DND-41 (cell line): ENCODE measurements at regions not wholly inside any gene's neighbourhood (a gene's known extent, or its start where the extent isn't known, plus 50 kb on each side); places are given as distances from the start of the nearest gene placed in this dataset.

Experiments used
- ATAC-seq: fragments of 200-7000 bp; cut with Tn5 transposase; 3 replicates; pipeline ENCODE4 v1.9.1; 2021; ENCODE audit warnings: low read depth; ENCODE audit not compliant: insufficient read depth
- DNase-seq: peaks from one replicate; pipeline ENCODE4 v3.0.0-alpha.2; 2020
- H2AFZ ChIP-seq: 2 replicates; pipeline ENCODE4 v1.6.0; 2012; ENCODE audit warnings: low read depth, low read length
- H3K27ac ChIP-seq: 2 replicates; pipeline ENCODE4 v1.5.1; 2012; ENCODE audit warnings: low read length, inconsistent platforms
- H3K27me3 ChIP-seq: fragments of 200-600 bp; sonication (generic); 2 replicates; pipeline ENCODE4 v1.6.0; 2012; ENCODE audit warnings: low read length, mild to moderate bottlenecking, inconsistent platforms; ENCODE audit not compliant: insufficient read depth, poor library complexity
- H3K36me3 ChIP-seq: 2 replicates; pipeline ENCODE4 v1.5.1; 2012; ENCODE audit warnings: low read length, inconsistent platforms; ENCODE audit not compliant: insufficient read depth
- H3K4me1 ChIP-seq: 2 replicates; pipeline ENCODE4 v1.5.1; 2012; ENCODE audit warnings: mild to moderate bottlenecking, low read length; ENCODE audit not compliant: insufficient read depth
- H3K4me2 ChIP-seq: 2 replicates; pipeline ENCODE4 v1.6.0; 2012; ENCODE audit warnings: mild to moderate bottlenecking, moderate library complexity, low read length, inconsistent platforms; ENCODE audit not compliant: insufficient read depth
- H3K4me3 ChIP-seq, 2 experiments: fragments of 200-600 bp in 1 of 2; shearing (Covaris generic) in 1 of 2; 2 replicates each; pipeline ENCODE4 v1.5.1; 2012 to 2016; ENCODE audit warnings: inconsistent platforms in 2 of 2, low read length in 2 of 2, mild to moderate bottlenecking in 2 of 2, low read depth in 1 of 2, moderate library complexity in 1 of 2
- H3K79me2 ChIP-seq: 2 replicates; pipeline ENCODE4 v1.6.0; 2012; ENCODE audit warnings: low read length, inconsistent platforms; ENCODE audit not compliant: insufficient read depth
- H3K9ac ChIP-seq: 2 replicates; pipeline ENCODE4 v1.6.0; 2012; ENCODE audit warnings: low read depth, mild to moderate bottlenecking, inconsistent platforms, low read length, moderate library complexity
- H3K9me3 ChIP-seq: 2 replicates; pipeline ENCODE4 v1.5.1; 2012; ENCODE audit warnings: low read length, moderate library complexity, mild to moderate bottlenecking, inconsistent platforms; ENCODE audit not compliant: insufficient read depth, severe bottlenecking
- H4K20me1 ChIP-seq: 2 replicates; pipeline ENCODE4 v1.6.0; 2012; ENCODE audit warnings: low read length; ENCODE audit not compliant: insufficient read depth
- EZH2 ChIP-seq: IDR thresholded peaks from 3 replicates; pipeline ENCODE4 v1.6.1; 2012; ENCODE audit warnings: borderline replicate concordance, low read depth, mild to moderate bottlenecking, moderate library complexity, low read length, inconsistent platforms; ENCODE audit not compliant: severe bottlenecking
- TF ChIP-seq, protein P1 (sequence below): IDR thresholded peaks from 2 replicates; pipeline ENCODE4 v1.5.1; 2012; ENCODE audit warnings: borderline replicate concordance, low read length, moderate library complexity, mild to moderate bottlenecking; ENCODE audit not compliant: poor library complexity, severe bottlenecking; ENCODE audit errors: extremely low read depth

DNA sequence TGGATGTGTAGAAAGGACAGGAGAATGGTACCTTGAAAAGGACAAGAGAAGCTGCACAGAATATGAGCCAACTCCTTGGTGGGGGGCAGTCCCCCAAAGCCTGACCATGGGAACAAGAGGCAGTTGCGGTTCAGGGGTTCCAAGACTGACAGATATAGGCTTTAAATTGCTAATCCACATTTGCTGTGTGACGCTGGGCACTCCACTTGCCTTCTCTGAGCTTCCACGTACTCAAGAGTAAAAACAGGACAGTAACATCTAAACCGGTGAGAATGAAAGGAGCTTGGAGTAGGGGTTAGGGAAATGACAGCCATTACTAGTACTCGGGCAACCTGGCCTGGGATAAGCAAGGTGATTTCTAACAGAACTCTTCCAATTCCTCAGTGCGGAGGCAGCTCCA, 57.9 kb upstream of the LRFN2 start:
- Histone ChIP-seq H3K4me2 (no peak overlapping the region), H3K9me3 (no peaks in the 10 kb centered on the region), H3K27me3 (peaks cover 22% of the 10 kb centered on the region), H3K9ac (no peak overlapping the region), H3K4me3 (no peak overlapping the region), H3K27ac (no peak overlapping the region), H3K4me1 (peaks cover 15% of the 10 kb centered on the region), H2AFZ (no peak overlapping the region), H3K36me3 (no peaks in the 10 kb centered on the region), H4K20me1 (no peaks in the 10 kb centered on the region), H3K79me2 (no peaks in the 10 kb centered on the region)
- TF ChIP-seq, protein P1, sequence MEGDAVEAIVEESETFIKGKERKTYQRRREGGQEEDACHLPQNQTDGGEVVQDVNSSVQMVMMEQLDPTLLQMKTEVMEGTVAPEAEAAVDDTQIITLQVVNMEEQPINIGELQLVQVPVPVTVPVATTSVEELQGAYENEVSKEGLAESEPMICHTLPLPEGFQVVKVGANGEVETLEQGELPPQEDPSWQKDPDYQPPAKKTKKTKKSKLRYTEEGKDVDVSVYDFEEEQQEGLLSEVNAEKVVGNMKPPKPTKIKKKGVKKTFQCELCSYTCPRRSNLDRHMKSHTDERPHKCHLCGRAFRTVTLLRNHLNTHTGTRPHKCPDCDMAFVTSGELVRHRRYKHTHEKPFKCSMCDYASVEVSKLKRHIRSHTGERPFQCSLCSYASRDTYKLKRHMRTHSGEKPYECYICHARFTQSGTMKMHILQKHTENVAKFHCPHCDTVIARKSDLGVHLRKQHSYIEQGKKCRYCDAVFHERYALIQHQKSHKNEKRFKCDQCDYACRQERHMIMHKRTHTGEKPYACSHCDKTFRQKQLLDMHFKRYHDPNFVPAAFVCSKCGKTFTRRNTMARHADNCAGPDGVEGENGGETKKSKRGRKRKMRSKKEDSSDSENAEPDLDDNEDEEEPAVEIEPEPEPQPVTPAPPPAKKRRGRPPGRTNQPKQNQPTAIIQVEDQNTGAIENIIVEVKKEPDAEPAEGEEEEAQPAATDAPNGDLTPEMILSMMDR = no peak
- no peak for TF ChIP-seq EZH2
- ATAC-seq = no peak
- DNase-seq = no peak

DNA sequence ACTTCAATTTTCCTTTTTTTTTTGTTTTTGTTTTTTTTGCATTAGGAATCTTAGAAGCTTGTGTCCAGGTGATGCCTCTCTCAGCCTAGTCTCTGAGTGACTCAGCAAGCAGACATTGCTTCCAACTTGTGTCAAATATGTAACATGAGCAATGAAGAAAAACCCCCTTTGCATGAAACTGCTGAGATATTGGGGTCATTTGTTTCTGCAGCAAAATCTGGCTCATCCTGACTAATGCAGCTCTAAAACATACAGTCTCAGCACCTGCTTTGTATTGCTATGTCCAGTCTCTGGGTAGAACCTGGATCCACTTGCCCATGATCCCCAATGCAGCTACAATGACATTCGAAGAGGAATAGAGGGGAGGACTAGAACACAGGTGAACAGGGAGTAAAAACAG, 55.7 kb upstream of the LRFN2 start:
- H3K4me3 ChIP-seq = no peak overlapping the region
- peaks cover 12% of the 10 kb centered on the region for H3K27me3 ChIP-seq
- no peak overlapping the region for H3K27ac ChIP-seq
- no peak overlapping the region for H3K9ac ChIP-seq
- ATAC-seq (no peak), DNase-seq (no peak)
- peaks cover 16% of the 10 kb centered on the region for H3K4me1 ChIP-seq
- H3K36me3 ChIP-seq = no peaks in the 10 kb centered on the region
- TF ChIP-seq, protein P1 = no peak
- no peak for TF ChIP-seq EZH2
- no peaks in the 10 kb centered on the region for H3K9me3 ChIP-seq
- no peaks in the 10 kb centered on the region for H3K79me2 ChIP-seq
- H4K20me1 ChIP-seq = no peaks in the 10 kb centered on the region
- no peak overlapping the region for H3K4me2 ChIP-seq
- no peak overlapping the region for H2AFZ ChIP-seq

DNA sequence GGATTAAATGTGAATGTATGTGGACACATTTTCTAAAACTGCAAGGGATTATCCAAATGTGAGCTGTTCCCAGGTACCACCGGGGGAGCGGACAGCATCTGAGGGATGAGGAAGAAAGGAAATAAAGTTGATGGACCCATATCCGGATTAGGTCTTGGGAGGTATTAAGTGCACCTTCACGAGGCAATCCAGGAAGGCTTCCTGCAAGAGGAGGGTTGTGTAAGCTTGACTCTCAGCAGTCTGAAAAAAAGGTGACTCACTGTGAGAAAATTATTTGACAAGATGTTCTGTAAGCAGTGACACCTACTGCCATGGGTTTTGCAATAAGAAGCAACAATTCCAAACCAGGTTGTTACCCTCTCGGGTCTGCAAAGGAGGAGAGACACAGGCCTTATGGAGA, 55.0 kb upstream of the LRFN2 start:
- no peak overlapping the region for H3K4me3 ChIP-seq
- no peaks in the 10 kb centered on the region for H3K36me3 ChIP-seq
- H3K27ac ChIP-seq = no peak overlapping the region
- TF ChIP-seq EZH2 = no peak
- TF ChIP-seq, protein P1 = no peak
- no peak overlapping the region for H2AFZ ChIP-seq
- H3K9me3 ChIP-seq = no peaks in the 10 kb centered on the region
- no peak overlapping the region for H3K9ac ChIP-seq
- H3K4me1 ChIP-seq = peaks cover 16% of the 10 kb centered on the region
- no peaks in the 10 kb centered on the region for H3K79me2 ChIP-seq
- DNase-seq = no peak
- no peak for ATAC-seq
- no peaks in the 10 kb centered on the region for H4K20me1 ChIP-seq
- no peak overlapping the region for H3K4me2 ChIP-seq
- H3K27me3 ChIP-seq = peaks cover 8% of the 10 kb centered on the region
